ENCODE measurements at regions not wholly inside any gene's neighbourhood (a gene's known extent, or its start where the extent isn't known, plus 50 kb on each side); places are given as distances from the start of the nearest gene placed in this dataset.

DNA sequence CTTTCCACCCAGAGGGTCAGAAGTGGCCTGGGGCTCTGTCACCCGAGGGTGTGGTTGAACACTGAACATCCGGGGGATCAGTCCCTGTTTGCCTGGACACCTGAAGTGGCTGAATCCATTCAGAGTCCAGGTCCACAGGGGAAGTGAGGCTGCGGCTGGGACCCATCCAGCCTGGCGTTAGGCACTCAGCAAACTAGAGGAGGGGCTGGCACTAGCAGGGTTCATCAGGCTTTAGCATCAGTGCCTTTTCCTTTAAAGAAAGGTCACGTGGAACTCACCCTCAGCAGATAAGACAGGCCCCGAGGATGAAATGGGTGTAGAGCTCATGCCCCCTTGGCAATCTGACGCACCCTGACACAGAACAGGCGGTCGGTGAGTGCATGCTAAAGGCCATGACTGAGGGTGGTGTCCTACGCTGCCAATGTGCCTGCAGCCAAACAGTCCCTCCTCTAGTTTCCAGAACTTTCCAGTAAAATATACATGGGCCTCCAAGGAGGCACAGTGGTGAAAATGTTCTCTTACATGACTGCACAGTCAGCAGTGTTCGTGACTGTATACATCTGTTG lies 72.4 kb upstream of the ARHGEF7 start:
- no peak for TF ChIP-seq ETV6 (CRISPR knock-in tag; IDR thresholded peaks at IDR 0.05)
- TF ChIP-seq, protein P1, sequence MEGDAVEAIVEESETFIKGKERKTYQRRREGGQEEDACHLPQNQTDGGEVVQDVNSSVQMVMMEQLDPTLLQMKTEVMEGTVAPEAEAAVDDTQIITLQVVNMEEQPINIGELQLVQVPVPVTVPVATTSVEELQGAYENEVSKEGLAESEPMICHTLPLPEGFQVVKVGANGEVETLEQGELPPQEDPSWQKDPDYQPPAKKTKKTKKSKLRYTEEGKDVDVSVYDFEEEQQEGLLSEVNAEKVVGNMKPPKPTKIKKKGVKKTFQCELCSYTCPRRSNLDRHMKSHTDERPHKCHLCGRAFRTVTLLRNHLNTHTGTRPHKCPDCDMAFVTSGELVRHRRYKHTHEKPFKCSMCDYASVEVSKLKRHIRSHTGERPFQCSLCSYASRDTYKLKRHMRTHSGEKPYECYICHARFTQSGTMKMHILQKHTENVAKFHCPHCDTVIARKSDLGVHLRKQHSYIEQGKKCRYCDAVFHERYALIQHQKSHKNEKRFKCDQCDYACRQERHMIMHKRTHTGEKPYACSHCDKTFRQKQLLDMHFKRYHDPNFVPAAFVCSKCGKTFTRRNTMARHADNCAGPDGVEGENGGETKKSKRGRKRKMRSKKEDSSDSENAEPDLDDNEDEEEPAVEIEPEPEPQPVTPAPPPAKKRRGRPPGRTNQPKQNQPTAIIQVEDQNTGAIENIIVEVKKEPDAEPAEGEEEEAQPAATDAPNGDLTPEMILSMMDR (IDR thresholded peaks at IDR 0.05), result no peak
- TF ChIP-seq GTF2I (CRISPR knock-in tag; conservative IDR thresholded peaks at IDR 0.05), result no peak
- no peak for TF ChIP-seq TEAD4 (CRISPR knock-in tag; IDR thresholded peaks at IDR 0.05)
- no peak for TF ChIP-seq CREM (CRISPR knock-in tag; IDR thresholded peaks at IDR 0.05)
- TF ChIP-seq ZNF138 (CRISPR knock-in tag; conservative IDR thresholded peaks at IDR 0.05), result no peak
- TF ChIP-seq NR2C2 (CRISPR knock-in tag; IDR thresholded peaks at IDR 0.05), result no peak
- TF ChIP-seq IRF1 (CRISPR knock-in tag; IDR thresholded peaks at IDR 0.05), result no peak
- TF ChIP-seq, protein P2, sequence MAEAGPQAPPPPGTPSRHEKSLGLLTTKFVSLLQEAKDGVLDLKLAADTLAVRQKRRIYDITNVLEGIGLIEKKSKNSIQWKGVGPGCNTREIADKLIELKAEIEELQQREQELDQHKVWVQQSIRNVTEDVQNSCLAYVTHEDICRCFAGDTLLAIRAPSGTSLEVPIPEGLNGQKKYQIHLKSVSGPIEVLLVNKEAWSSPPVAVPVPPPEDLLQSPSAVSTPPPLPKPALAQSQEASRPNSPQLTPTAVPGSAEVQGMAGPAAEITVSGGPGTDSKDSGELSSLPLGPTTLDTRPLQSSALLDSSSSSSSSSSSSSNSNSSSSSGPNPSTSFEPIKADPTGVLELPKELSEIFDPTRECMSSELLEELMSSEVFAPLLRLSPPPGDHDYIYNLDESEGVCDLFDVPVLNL (CRISPR knock-in tag; IDR thresholded peaks at IDR 0.05; ENCODE audit: borderline replicate concordance, low read depth), result no peak
- TF ChIP-seq ZBTB21 (CRISPR knock-in tag; IDR thresholded peaks at IDR 0.05; ENCODE audit: borderline replicate concordance), result no peak
